Fibroblast of pulmonary artery (primary cell): ENCODE measurements at regions not wholly inside any gene's neighbourhood (a gene's known extent, or its start where the extent isn't known, plus 50 kb on each side); places are given as distances from the start of the nearest gene placed in this dataset.

Experiments
- DNase-seq: peaks from one replicate; pipeline ENCODE4 v3.0.0-alpha.2; 2010; ENCODE audit warnings: low read depth
- H3K4me3 ChIP-seq: replicated peaks from 2 replicates; pipeline ENCODE4 v1.5.1; 2011; ENCODE audit warnings: low read depth, mild to moderate bottlenecking, control low read depth, low read length, moderate library complexity
- TF ChIP-seq, protein P1 (sequence below): IDR thresholded peaks from 2 replicates; pipeline ENCODE4 v1.5.1; 2011; ENCODE audit warnings: mild to moderate bottlenecking, control low read depth, low read length, inconsistent platforms; ENCODE audit errors: missing control alignments

DNA sequence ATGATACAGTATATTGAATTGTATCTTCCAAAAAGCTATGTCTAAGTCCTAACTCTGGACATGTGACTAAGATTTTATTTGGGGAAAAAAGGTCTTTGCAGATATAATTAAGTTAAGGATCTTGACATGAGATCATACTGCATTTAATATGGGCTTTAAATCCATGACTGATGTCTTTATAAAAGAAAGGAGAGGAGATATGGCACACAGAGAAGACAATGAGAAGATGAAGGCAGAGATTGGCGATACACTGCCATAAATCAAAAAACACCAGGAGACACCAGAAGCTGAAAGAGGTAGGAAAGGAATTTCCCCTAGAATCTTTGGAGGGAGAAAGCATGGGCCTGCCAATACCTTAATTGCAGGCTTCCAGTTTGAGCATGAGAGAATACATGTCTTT, 1450.2 kb downstream of the HACE1 start:
- TF ChIP-seq, protein P1, sequence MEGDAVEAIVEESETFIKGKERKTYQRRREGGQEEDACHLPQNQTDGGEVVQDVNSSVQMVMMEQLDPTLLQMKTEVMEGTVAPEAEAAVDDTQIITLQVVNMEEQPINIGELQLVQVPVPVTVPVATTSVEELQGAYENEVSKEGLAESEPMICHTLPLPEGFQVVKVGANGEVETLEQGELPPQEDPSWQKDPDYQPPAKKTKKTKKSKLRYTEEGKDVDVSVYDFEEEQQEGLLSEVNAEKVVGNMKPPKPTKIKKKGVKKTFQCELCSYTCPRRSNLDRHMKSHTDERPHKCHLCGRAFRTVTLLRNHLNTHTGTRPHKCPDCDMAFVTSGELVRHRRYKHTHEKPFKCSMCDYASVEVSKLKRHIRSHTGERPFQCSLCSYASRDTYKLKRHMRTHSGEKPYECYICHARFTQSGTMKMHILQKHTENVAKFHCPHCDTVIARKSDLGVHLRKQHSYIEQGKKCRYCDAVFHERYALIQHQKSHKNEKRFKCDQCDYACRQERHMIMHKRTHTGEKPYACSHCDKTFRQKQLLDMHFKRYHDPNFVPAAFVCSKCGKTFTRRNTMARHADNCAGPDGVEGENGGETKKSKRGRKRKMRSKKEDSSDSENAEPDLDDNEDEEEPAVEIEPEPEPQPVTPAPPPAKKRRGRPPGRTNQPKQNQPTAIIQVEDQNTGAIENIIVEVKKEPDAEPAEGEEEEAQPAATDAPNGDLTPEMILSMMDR, result no peak

GRCh38 chr6:103405321-103405720, 1454.4 kb downstream of the HACE1 start:
- H3K4me3 ChIP-seq, result no peak overlapping the region
- TF ChIP-seq, protein P1, result no peak
- DNase-seq, result no peak

More for the DNA sequence above, 1450.2 kb downstream of the HACE1 start:
- DNase-seq, result no peak
- no peak overlapping the region for H3K4me3 ChIP-seq

DNA sequence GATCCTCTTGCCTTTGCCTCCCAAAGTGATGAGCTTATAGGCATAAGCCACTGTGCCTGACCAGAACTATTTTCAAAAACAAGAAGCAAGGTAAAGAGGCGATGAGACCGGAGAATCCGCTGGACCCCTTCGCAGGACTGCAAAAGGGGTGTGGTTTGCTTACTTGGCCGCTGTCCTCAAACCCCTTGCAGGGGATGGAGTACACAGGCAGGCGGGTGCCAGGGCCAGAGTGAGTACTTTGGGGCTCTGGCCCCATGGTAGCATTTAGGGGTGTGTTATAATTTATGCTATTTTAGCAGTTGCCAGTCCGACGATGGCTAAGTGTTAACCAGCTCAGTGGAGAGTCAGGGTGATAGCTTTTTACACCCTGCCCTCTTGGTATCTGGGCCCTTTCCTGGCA, 1454.9 kb downstream of the HACE1 start:
- TF ChIP-seq, protein P1, result no peak
- DNase-seq, result no peak
- H3K4me3 ChIP-seq, result no peak overlapping the region

- TF ChIP-seq, protein P1, result no peak
- no peak for DNase-seq
- no peak overlapping the region for H3K4me3 ChIP-seq
Measured at GRCh38 chr6:103396768-103397167, 1463.0 kb downstream of the HACE1 start.

- no peak for DNase-seq
- H3K4me3 ChIP-seq, result no peak overlapping the region
- TF ChIP-seq, protein P1, result no peak
Measured at GRCh38 chr6:103379272-103379671, 1480.4 kb downstream of the HACE1 start.

- no peak overlapping the region for H3K4me3 ChIP-seq
- DNase-seq, result no peak
- TF ChIP-seq, protein P1, result no peak
Measured at GRCh38 chr6:103367212-103367611, 1492.5 kb downstream of the HACE1 start.

- H3K4me3 ChIP-seq, result no peak overlapping the region
- TF ChIP-seq, protein P1, result no peak
- no peak for DNase-seq
Measured at GRCh38 chr6:103356531-103356930, 1503.2 kb downstream of the HACE1 start.
